H9 (cell line): ENCODE measurements at regions not wholly inside any gene's neighbourhood (a gene's known extent, or its start where the extent isn't known, plus 50 kb on each side); places are given as distances from the start of the nearest gene placed in this dataset.

ENCODE experiments used
- DNase-seq: peaks from one replicate; pipeline ENCODE4 v3.0.0-alpha.2; 2017
- H2AFZ ChIP-seq: one replicate; pipeline ENCODE4 v1.6.1; 2013; ENCODE audit warnings: mild to moderate bottlenecking, low read length, control low read depth, moderate library complexity
- H2AK5ac ChIP-seq: 2 replicates; pipeline ENCODE4 v1.6.1; 2013; ENCODE audit warnings: low read length, control low read depth, mixed read lengths; ENCODE audit not compliant: insufficient read length
- H2BK120ac ChIP-seq: one replicate; pipeline ENCODE4 v1.6.1; 2013; ENCODE audit warnings: low read depth, mild to moderate bottlenecking, low read length, control low read depth, inconsistent platforms; ENCODE audit not compliant: poor library complexity, severe bottlenecking
- H2BK12ac ChIP-seq: 2 replicates; pipeline ENCODE4 v1.6.1; 2013; ENCODE audit warnings: low read length, control low read depth, mixed read lengths, low read depth; ENCODE audit not compliant: insufficient read length
- H2BK15ac ChIP-seq: 2 replicates; pipeline ENCODE4 v1.6.1; 2013; ENCODE audit warnings: low read depth, low read length, control low read depth
- H2BK20ac ChIP-seq: one replicate; pipeline ENCODE4 v1.6.1; 2013; ENCODE audit warnings: low read depth, mild to moderate bottlenecking, low read length, control low read depth, inconsistent platforms; ENCODE audit not compliant: poor library complexity, severe bottlenecking
- H2BK5ac ChIP-seq: 2 replicates; pipeline ENCODE4 v1.6.1; 2013; ENCODE audit warnings: low read length, control low read depth, mixed read lengths; ENCODE audit not compliant: insufficient read length
- H3K14ac ChIP-seq: 2 replicates; pipeline ENCODE4 v1.6.1; 2013; ENCODE audit warnings: low read length, control low read depth; ENCODE audit not compliant: insufficient read depth
- H3K18ac ChIP-seq: 2 replicates; pipeline ENCODE4 v1.6.1; 2013; ENCODE audit warnings: low read depth, mild to moderate bottlenecking, mixed read lengths, low read length, control low read depth; ENCODE audit not compliant: insufficient read length
- H3K23ac ChIP-seq: 2 replicates; pipeline ENCODE4 v1.6.1; 2013; ENCODE audit warnings: low read length, control low read depth, mixed read lengths, low read depth; ENCODE audit not compliant: insufficient read length
- H3K23me2 ChIP-seq: 2 replicates; pipeline ENCODE4 v1.6.1; 2013; ENCODE audit warnings: low read depth, mild to moderate bottlenecking, mixed read lengths, low read length, control low read depth; ENCODE audit not compliant: insufficient read length, poor library complexity, severe bottlenecking
- H3K27ac ChIP-seq: 2 replicates; pipeline ENCODE4 v1.5.1; 2013; ENCODE audit warnings: low read length, control low read depth, mixed read lengths, low read depth; ENCODE audit not compliant: insufficient read length
- H3K27me3 ChIP-seq: 2 replicates; pipeline ENCODE4 v1.6.1; 2013; ENCODE audit warnings: low read length, control low read depth, inconsistent platforms; ENCODE audit not compliant: insufficient read depth
- H3K4ac ChIP-seq: 2 replicates; pipeline ENCODE4 v1.6.1; 2013; ENCODE audit warnings: low read depth, mild to moderate bottlenecking, control low read depth, inconsistent platforms, low read length, moderate library complexity
- H3K4me1 ChIP-seq: 2 replicates; pipeline ENCODE4 v1.6.1; 2013; ENCODE audit warnings: low read length, control low read depth, inconsistent platforms; ENCODE audit not compliant: insufficient read depth
- H3K4me2 ChIP-seq: 2 replicates; pipeline ENCODE4 v1.6.1; 2013; ENCODE audit warnings: low read length, control low read depth, mixed read lengths; ENCODE audit not compliant: insufficient read length, insufficient read depth
- H3K56ac ChIP-seq: 2 replicates; pipeline ENCODE4 v1.6.1; 2013; ENCODE audit warnings: low read depth, mild to moderate bottlenecking, mixed read lengths, low read length, control low read depth; ENCODE audit not compliant: insufficient read length
- H3K79me1 ChIP-seq: 2 replicates; pipeline ENCODE4 v1.6.1; 2013; ENCODE audit warnings: low read depth, mild to moderate bottlenecking, moderate library complexity, low read length, control low read depth, inconsistent platforms; ENCODE audit not compliant: insufficient read depth, poor library complexity, severe bottlenecking
- H3K79me2 ChIP-seq: 2 replicates; pipeline ENCODE4 v1.6.1; 2013; ENCODE audit warnings: low read length, control low read depth, inconsistent platforms; ENCODE audit not compliant: insufficient read depth
- H3K9ac ChIP-seq: 2 replicates; pipeline ENCODE4 v1.6.1; 2013; ENCODE audit warnings: low read length, control low read depth, mixed read lengths; ENCODE audit not compliant: insufficient read length; ENCODE audit errors: extremely low read depth
- H3K9me3 ChIP-seq: one replicate; pipeline ENCODE4 v1.6.1; 2013; ENCODE audit warnings: low read depth, low read length, inconsistent platforms; ENCODE audit not compliant: control insufficient read depth
- H3T11ph ChIP-seq: one replicate; pipeline ENCODE4 v1.6.1; 2013; ENCODE audit warnings: mild to moderate bottlenecking, low read length, control low read depth, inconsistent platforms
- H4K20me1 ChIP-seq: one replicate; pipeline ENCODE4 v1.6.1; 2013; ENCODE audit not compliant: control insufficient read depth, insufficient read length, insufficient read depth
- H4K5ac ChIP-seq: 2 replicates; pipeline ENCODE4 v1.6.1; 2013; ENCODE audit warnings: low read depth, mild to moderate bottlenecking, mixed read lengths, low read length, control low read depth; ENCODE audit not compliant: insufficient read length
- H4K8ac ChIP-seq: replicated peaks from 2 replicates; pipeline ENCODE4 v1.6.1; 2013; ENCODE audit warnings: low read length, control low read depth, mixed read lengths, low read depth; ENCODE audit not compliant: insufficient read length
- H4K91ac ChIP-seq: 2 replicates; pipeline ENCODE4 v1.6.1; 2013; ENCODE audit warnings: low read depth, mild to moderate bottlenecking, moderate library complexity, mixed read lengths, low read length, control low read depth; ENCODE audit not compliant: insufficient read length
- H3K27ac Mint-ChIP-seq, 3 experiments: 2 replicates in 2 of 3; 3 replicates in 1 of 3; pipeline ENCODE4 v1.8.0; 2020 to 2021; ENCODE audit warnings: mixed read lengths in 3 of 3, mild to moderate bottlenecking in 1 of 3, moderate library complexity in 1 of 3
- H3K27me3 Mint-ChIP-seq: 2 replicates; pipeline ENCODE4 v1.8.0; 2021; ENCODE audit warnings: low read depth, mild to moderate bottlenecking, moderate library complexity, mixed read lengths
- H3K36me3 Mint-ChIP-seq, 3 experiments: 2 replicates in 2 of 3; 3 replicates in 1 of 3; pipeline ENCODE4 v1.8.0; 2020 to 2021; ENCODE audit warnings: low read depth in 3 of 3, mixed read lengths in 3 of 3; ENCODE audit not compliant: insufficient read depth in 1 of 3
- H3K4me1 Mint-ChIP-seq, 2 experiments: 2 replicates each; pipeline ENCODE4 v1.8.0; 2020; ENCODE audit warnings: mixed read lengths in 2 of 2
- H3K4me3 Mint-ChIP-seq, 2 experiments: 2 replicates in 1 of 2; 3 replicates in 1 of 2; pipeline ENCODE4 v1.8.0; 2020 to 2021; ENCODE audit warnings: mild to moderate bottlenecking in 2 of 2, mixed read lengths in 2 of 2, moderate library complexity in 1 of 2
- H3K9me3 Mint-ChIP-seq, 2 experiments: 2 replicates in 1 of 2; 3 replicates in 1 of 2; pipeline ENCODE4 v1.8.0; 2020; ENCODE audit warnings: mild to moderate bottlenecking in 2 of 2, mixed read lengths in 2 of 2, moderate library complexity in 1 of 2
- WGBS: extraction: QIAGEN DNeasy Blood & Tissue Kit; methylation state at CpG from one replicate; pipeline ENCODE4 v1.1.7; 2013; ENCODE audit warnings: missing lambda C conversion rate, low lambda C conversion rate, mixed read lengths; ENCODE audit not compliant: insufficient read length; ENCODE audit errors: extremely low coverage; 5-methylcytosine and 5-hydroxymethylcytosine counted together
- TF ChIP-seq, protein P1 (sequence below): fragments of 200-600 bp; sonication (generic); conservative IDR thresholded peaks from 3 replicates; pipeline ENCODE4 v1.8.0; 2021; ENCODE audit warnings: antibody characterized with exemption, mild to moderate bottlenecking

DNA sequence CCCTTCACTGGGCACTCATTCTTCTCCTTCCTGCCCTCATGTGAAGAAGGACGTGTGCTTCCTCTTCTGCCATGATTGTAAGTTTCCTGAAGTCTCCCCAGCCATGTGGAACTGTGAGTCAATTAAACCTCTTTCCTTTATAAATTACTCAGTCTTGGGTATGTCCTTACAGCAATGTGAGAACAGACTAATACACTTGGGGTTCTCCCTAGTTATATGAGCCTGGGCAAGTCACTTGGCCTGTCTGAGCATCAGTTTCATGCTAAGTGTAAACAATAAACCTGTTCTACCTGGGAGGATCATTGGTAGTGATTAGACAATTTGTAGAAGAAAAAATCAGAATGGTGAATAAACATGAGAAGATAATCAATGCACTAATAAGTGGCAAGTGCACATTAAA is 162.2 kb upstream of the ARG1 start:
- H3K36me3 Mint-ChIP-seq, result peaks cover 0 to 3% (median 3%) of the 10 kb centered on the region in 3 experiments; a peak in 2 of 7 replicates
- DNase-seq, result no peak
- no peak overlapping the region for H2AFZ ChIP-seq

More for the DNA sequence above, 162.2 kb upstream of the ARG1 start:
- Histone ChIP-seq H3K79me1 (no peaks in the 10 kb centered on the region), H2BK5ac (no peak overlapping the region), H3K9ac (no peak overlapping the region), H3K56ac (no peak overlapping the region), H4K5ac (no peak overlapping the region), H3K4ac (no peak overlapping the region), H2BK12ac (no peak overlapping the region), H2AK5ac (no peak overlapping the region), H3K79me2 (no peaks in the 10 kb centered on the region), H4K20me1 (no peaks in the 10 kb centered on the region), H3K4me2 (no peak overlapping the region), H3K9me3 (no peaks in the 10 kb centered on the region), H4K91ac (no peak overlapping the region), H2BK15ac (no peak overlapping the region), H4K8ac (no peak overlapping the region), H2BK120ac (no peak overlapping the region), H3K4me1 (no peaks in the 10 kb centered on the region), H3T11ph (no peak overlapping the region), H3K27me3 (no peaks in the 10 kb centered on the region), H3K23me2 (no peaks in the 10 kb centered on the region), H2BK20ac (no peak overlapping the region), H3K18ac (no peak overlapping the region), H3K14ac (no peak overlapping the region), H3K27ac (no peak overlapping the region), H3K23ac (no peak overlapping the region)
- H3K4me1 Mint-ChIP-seq, result no peaks in the 10 kb centered on the region
- TF ChIP-seq, protein P1, sequence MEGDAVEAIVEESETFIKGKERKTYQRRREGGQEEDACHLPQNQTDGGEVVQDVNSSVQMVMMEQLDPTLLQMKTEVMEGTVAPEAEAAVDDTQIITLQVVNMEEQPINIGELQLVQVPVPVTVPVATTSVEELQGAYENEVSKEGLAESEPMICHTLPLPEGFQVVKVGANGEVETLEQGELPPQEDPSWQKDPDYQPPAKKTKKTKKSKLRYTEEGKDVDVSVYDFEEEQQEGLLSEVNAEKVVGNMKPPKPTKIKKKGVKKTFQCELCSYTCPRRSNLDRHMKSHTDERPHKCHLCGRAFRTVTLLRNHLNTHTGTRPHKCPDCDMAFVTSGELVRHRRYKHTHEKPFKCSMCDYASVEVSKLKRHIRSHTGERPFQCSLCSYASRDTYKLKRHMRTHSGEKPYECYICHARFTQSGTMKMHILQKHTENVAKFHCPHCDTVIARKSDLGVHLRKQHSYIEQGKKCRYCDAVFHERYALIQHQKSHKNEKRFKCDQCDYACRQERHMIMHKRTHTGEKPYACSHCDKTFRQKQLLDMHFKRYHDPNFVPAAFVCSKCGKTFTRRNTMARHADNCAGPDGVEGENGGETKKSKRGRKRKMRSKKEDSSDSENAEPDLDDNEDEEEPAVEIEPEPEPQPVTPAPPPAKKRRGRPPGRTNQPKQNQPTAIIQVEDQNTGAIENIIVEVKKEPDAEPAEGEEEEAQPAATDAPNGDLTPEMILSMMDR, result no peak
- no peak overlapping the region for H3K4me3 Mint-ChIP-seq
- H3K9me3 Mint-ChIP-seq, result peaks cover 3 to 4% of the 10 kb centered on the region in 2 experiments; a peak in 3 of 5 replicates
- no peaks in the 10 kb centered on the region for H3K27me3 Mint-ChIP-seq
- no CpG with 5 or more reads among the region's 1 CpG for WGBS
- no peak overlapping the region for H3K27ac Mint-ChIP-seq
